IMR-90 (cell line): ENCODE measurements at regions not wholly inside any gene's neighbourhood (a gene's known extent, or its start where the extent isn't known, plus 50 kb on each side); places are given as distances from the start of the nearest gene placed in this dataset.

Source experiments
- ATAC-seq: fragments of 200-7000 bp; cut with Tn5 transposase; 2 replicates; pipeline ENCODE4 v1.9.1; 2020; ENCODE audit warnings: low read depth, mild to moderate bottlenecking, moderate library complexity
- BruUV-seq: library from RNA; stranded (reverse); fragments of 400-500 nt; replicated peaks from 2 replicates; lab custom pipeline; 2021; lab: Mats Ljungman, UMichigan
- CTCF ChIA-PET: fragments of 300-600 bp; formaldehyde crosslinking; extraction: SDS; loops from one replicate; lab custom pipeline; 2021; ENCODE audit warnings: antibody characterized with exemption; lab: Yijun Ruan, JAX
- POLR2A ChIA-PET: fragments of 300-600 bp; sonication (Branson Sonifier 250); formaldehyde crosslinking; loops from one replicate; lab custom pipeline; 2022; ENCODE audit warnings: antibody characterized with exemption; ENCODE audit not compliant: unreplicated experiment; lab: Charles Lee
- DNase-seq: peaks from one replicate; pipeline ENCODE4 v3.0.0; 2013
- H2AFZ ChIP-seq: replicated peaks from 2 replicates; pipeline ENCODE3; 2013; ENCODE audit warnings: low read length, mild to moderate bottlenecking; ENCODE audit not compliant: poor library complexity
- H2AK5ac ChIP-seq: 2 replicates; pipeline ENCODE4 v1.6.1; 2013; ENCODE audit warnings: low read depth, low read length, inconsistent platforms
- H2AK9ac ChIP-seq: replicated peaks from 2 replicates; pipeline ENCODE3; 2013; ENCODE audit warnings: mild to moderate bottlenecking, low read depth, low read length, moderate library complexity; ENCODE audit not compliant: poor library complexity
- H2BK120ac ChIP-seq: 2 replicates; pipeline ENCODE4 v1.6.1; 2013; ENCODE audit warnings: low read depth, low read length, inconsistent platforms
- H2BK15ac ChIP-seq: 3 replicates; pipeline ENCODE4 v1.6.1; 2013; ENCODE audit warnings: low read depth, low read length, inconsistent platforms
- H2BK20ac ChIP-seq: 2 replicates; pipeline ENCODE4 v1.6.1; 2013; ENCODE audit warnings: low read depth, mild to moderate bottlenecking, inconsistent platforms, low read length, moderate library complexity
- H2BK5ac ChIP-seq: 2 replicates; pipeline ENCODE4 v1.6.1; 2013; ENCODE audit warnings: mild to moderate bottlenecking, low read depth, low read length, inconsistent platforms; ENCODE audit not compliant: poor library complexity, severe bottlenecking
- H3K14ac ChIP-seq: replicated peaks from 2 replicates; pipeline ENCODE4 v1.6.1; 2013; ENCODE audit warnings: low read depth, low read length, inconsistent platforms
- H3K18ac ChIP-seq: 2 replicates; pipeline ENCODE4 v1.6.1; 2013; ENCODE audit warnings: low read depth, low read length, control low read depth
- H3K23ac ChIP-seq: 2 replicates; pipeline ENCODE4 v1.6.1; 2013; ENCODE audit warnings: low read depth, low read length, inconsistent platforms
- H3K27ac ChIP-seq: 2 replicates; pipeline ENCODE4 v1.5.1; 2013; ENCODE audit warnings: mild to moderate bottlenecking, control low read depth, low read length; ENCODE audit not compliant: insufficient read depth
- H3K27me3 ChIP-seq: 2 replicates; pipeline ENCODE4 v1.6.1; 2013; ENCODE audit warnings: low read length; ENCODE audit not compliant: control insufficient read depth, insufficient read depth
- H3K36me3 ChIP-seq: 2 replicates; pipeline ENCODE4 v1.6.1; 2013; ENCODE audit warnings: low read length, mixed read lengths; ENCODE audit not compliant: control insufficient read depth, insufficient read depth
- H3K4ac ChIP-seq: 2 replicates; pipeline ENCODE4 v1.6.1; 2013; ENCODE audit warnings: low read depth, low read length, inconsistent platforms
- H3K4me1 ChIP-seq: 2 replicates; pipeline ENCODE4 v1.6.1; 2013; ENCODE audit warnings: low read length, mixed read lengths; ENCODE audit not compliant: control insufficient read depth, insufficient read depth
- H3K4me2 ChIP-seq: 2 replicates; pipeline ENCODE4 v1.6.1; 2013; ENCODE audit warnings: low read depth, mild to moderate bottlenecking, control low read depth, low read length, moderate library complexity
- H3K4me3 ChIP-seq: 2 replicates; pipeline ENCODE4 v1.5.1; 2013; ENCODE audit warnings: low read depth, mild to moderate bottlenecking, control low read depth, low read length, moderate library complexity; ENCODE audit not compliant: insufficient read depth
- H3K56ac ChIP-seq: 2 replicates; pipeline ENCODE4 v1.6.1; 2013; ENCODE audit warnings: low read length, inconsistent platforms; ENCODE audit not compliant: insufficient read depth; ENCODE audit errors: extremely low read depth
- H3K79me1 ChIP-seq, 2 experiments: 2 replicates each; pipeline ENCODE4 v1.6.1; 2013; ENCODE audit warnings: low read length in 2 of 2, inconsistent platforms in 1 of 2, low read depth in 1 of 2
- H3K9ac ChIP-seq: 2 replicates; pipeline ENCODE4 v1.6.1; 2013; ENCODE audit warnings: low read depth, low read length, control low read depth
- H3K9me1 ChIP-seq: 2 replicates; pipeline ENCODE4 v1.6.1; 2013; ENCODE audit warnings: low read length, inconsistent platforms; ENCODE audit not compliant: insufficient read depth
- H3K9me3 ChIP-seq: 2 replicates; pipeline ENCODE4 v1.6.1; 2013; ENCODE audit warnings: low read length; ENCODE audit not compliant: control insufficient read depth, insufficient read depth
- H4K20me1 ChIP-seq: 2 replicates; pipeline ENCODE4 v1.6.1; 2013; ENCODE audit warnings: low read length, inconsistent platforms; ENCODE audit not compliant: insufficient read depth
- H4K5ac ChIP-seq: 2 replicates; pipeline ENCODE4 v1.6.1; 2013; ENCODE audit warnings: mild to moderate bottlenecking, low read depth, low read length, control low read depth
- H4K8ac ChIP-seq, 2 experiments: 2 replicates each; pipeline ENCODE4 v1.6.1; 2013; ENCODE audit warnings: low read depth in 2 of 2, low read length in 2 of 2, control low read depth in 1 of 2, inconsistent platforms in 1 of 2
- H4K91ac ChIP-seq: 2 replicates; pipeline ENCODE4 v1.6.1; 2013; ENCODE audit warnings: low read depth, low read length, inconsistent platforms; ENCODE audit not compliant: insufficient read depth
- BHLHE40 ChIP-seq: fragments of 150-350 bp; IDR thresholded peaks from 2 replicates; pipeline ENCODE4 v1.6.1; 2016; ENCODE audit warnings: mild to moderate bottlenecking, low read depth, low read length
- CEBPB ChIP-seq: IDR thresholded peaks from 2 replicates; pipeline ENCODE4 v1.6.1; 2012; ENCODE audit warnings: low read depth, low read length, improper control_type of control experiment
- CHD1 ChIP-seq: IDR thresholded peaks from 2 replicates; pipeline ENCODE4 v1.6.1; 2012; ENCODE audit warnings: low read depth, low read length, improper control_type of control experiment
- FOS ChIP-seq: fragments of 150-350 bp; IDR thresholded peaks from 2 replicates; pipeline ENCODE4 v1.6.1; 2016; ENCODE audit warnings: low read depth, low read length
- MAFK ChIP-seq: IDR thresholded peaks from 2 replicates; pipeline ENCODE4 v1.6.1; 2012; ENCODE audit warnings: low read depth, low read length, improper control_type of control experiment
- MAZ ChIP-seq: IDR thresholded peaks from 2 replicates; pipeline ENCODE4 v1.6.1; 2012; ENCODE audit warnings: low read depth, mild to moderate bottlenecking, low read length, improper control_type of control experiment, moderate library complexity, borderline replicate concordance
- MXI1 ChIP-seq: IDR thresholded peaks from 2 replicates; pipeline ENCODE4 v1.6.1; 2012; ENCODE audit warnings: low read depth, mild to moderate bottlenecking, low read length, moderate library complexity, borderline replicate concordance
- NFE2L2 ChIP-seq: fragments of 150-350 bp; IDR thresholded peaks from 2 replicates; pipeline ENCODE4 v1.6.1; 2016; ENCODE audit warnings: low read depth, mild to moderate bottlenecking, low read length
- POLR2A ChIP-seq: IDR thresholded peaks from 2 replicates; pipeline ENCODE4 v1.6.1; 2012; ENCODE audit warnings: mild to moderate bottlenecking, low read depth, low read length
- RAD21 ChIP-seq: IDR thresholded peaks from 2 replicates; pipeline ENCODE4 v1.6.1; 2012; ENCODE audit warnings: low read length, improper control_type of control experiment
- RCOR1 ChIP-seq: IDR thresholded peaks from 2 replicates; pipeline ENCODE4 v1.6.1; 2012; ENCODE audit warnings: mild to moderate bottlenecking, low read length, improper control_type of control experiment; ENCODE audit not compliant: insufficient replicate concordance
- RFX5 ChIP-seq: IDR thresholded peaks from 2 replicates; pipeline ENCODE4 v1.8.0; 2012; ENCODE audit warnings: low read depth, mild to moderate bottlenecking, low read length, moderate library complexity
- SMC3 ChIP-seq: fragments of 150-350 bp; IDR thresholded peaks from 2 replicates; pipeline ENCODE4 v1.6.1; 2016; ENCODE audit warnings: low read depth, mild to moderate bottlenecking, antibody characterized with exemption, low read length, moderate library complexity
- WGBS, 2 experiments: methylation state at CpG; one replicate each; pipeline versions ENCODE4 v1.1.5 to v1.1.7; 2013; ENCODE audit warnings: missing lambda C conversion rate in 2 of 2; ENCODE audit not compliant: insufficient read length in 1 of 2; ENCODE audit errors: extremely low coverage in 2 of 2; 5-methylcytosine and 5-hydroxymethylcytosine counted together
- dilution Hi-C: fragments of 300-500 bp; cut with HindIII; formaldehyde crosslinking; loops from one replicate; pipeline ENCODE4 v1.14.3; 2018; ENCODE audit warnings: low sequenced_read_pairs; ENCODE audit not compliant: unreplicated experiment
- in situ Hi-C: fragments of 300-500 bp; cut with MboI; formaldehyde crosslinking; loops from 3 replicates; pipeline ENCODE4 v1.14.3; 2019; ENCODE audit warnings: low sequenced_read_pairs, inconsistent platforms, mixed read lengths
- intact Hi-C: fragments of 100-400 bp; cut with micrococcal nuclease; formaldehyde crosslinking; loops from 2 replicates; pipeline ENCODE4 v1.10.0; 2022
- TF ChIP-seq, protein P1 (sequence below): fragments of 150-350 bp; IDR thresholded peaks from 2 replicates; pipeline ENCODE4 v1.6.1; 2016; ENCODE audit warnings: low read depth, mild to moderate bottlenecking, low read length, moderate library complexity, borderline replicate concordance
- TF ChIP-seq, protein P2 (sequence below): fragments of 150-350 bp; IDR thresholded peaks from 2 replicates; pipeline ENCODE4 v1.6.1; 2017; ENCODE audit warnings: mild to moderate bottlenecking, antibody characterized with exemption, low read length, low read depth
- TF ChIP-seq, protein P3 (sequence below): conservative IDR thresholded peaks from 2 replicates; pipeline ENCODE4 v1.5.1; 2012; ENCODE audit warnings: mild to moderate bottlenecking, low read depth, low read length, improper control_type of control experiment

DNA sequence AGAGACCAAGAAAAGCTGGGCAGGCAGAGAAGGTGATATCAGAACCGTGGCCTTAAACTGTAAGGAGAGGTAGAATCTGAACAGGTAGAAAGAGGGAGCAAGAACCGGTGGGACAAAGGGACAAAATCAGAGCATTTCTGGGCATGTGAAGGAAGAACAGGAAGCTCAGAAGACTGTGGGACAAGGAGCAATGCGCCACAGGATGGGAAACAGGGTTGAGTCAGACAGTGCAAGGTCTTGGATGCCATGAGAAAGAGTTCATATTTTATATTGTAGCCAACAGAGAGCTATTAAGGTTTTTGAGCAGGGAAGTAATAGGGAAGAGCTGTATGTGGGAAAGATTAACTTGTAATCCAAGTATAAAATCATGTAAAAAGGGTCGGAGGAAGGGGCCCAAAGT, 106.4 kb upstream of the UGP2 start:
- Histone ChIP-seq H3K9me3 (no peaks in the 10 kb centered on the region), H2BK15ac (peak overlapping the region; percentile 12; the same call in 1 of the 3 replicates), H3K27ac (no peak overlapping the region), H2BK20ac (peak overlapping the region; percentile 11; the same call in 1 of the 2 replicates), H3K27me3 (no peaks in the 10 kb centered on the region), H3K79me1 (no peaks in the 10 kb centered on the region), H2BK5ac (no peak overlapping the region), H4K20me1 (no peaks in the 10 kb centered on the region), H2AK5ac (no peak overlapping the region), H4K91ac (0 out of 2 replicates have a peak overlapping the region, but pooled peaks have one; percentile 1), H3K4me2 (no peak overlapping the region), H4K5ac (0 out of 2 replicates have a peak overlapping the region, but pooled peaks have one; percentile 36), H4K8ac (peak overlapping the region in 1 of 2 experiments; percentile 60; a peak in 1 of 4 replicates), H3K4ac (peak overlapping the region; percentile 9), H3K4me3 (no peak overlapping the region), H3K14ac (peak overlapping the region; percentile 67; the same call in 1 of the 2 replicates), H3K36me3 (no peaks in the 10 kb centered on the region), H3K4me1 (peaks cover 10% of the 10 kb centered on the region), H2BK120ac (peak overlapping the region; percentile 86), H2AK9ac (no peak overlapping the region), H3K18ac (peak overlapping the region; percentile 91), H3K9me1 (no peaks in the 10 kb centered on the region; the same call in 1 of the 2 replicates), H3K56ac (no peak overlapping the region), H2AFZ (peak overlapping the region; percentile 27), H3K23ac (peak overlapping the region; percentile 33), H3K9ac (no peak overlapping the region)
- in situ Hi-C loops (no loop called here), intact Hi-C loops (no loop called here), dilution Hi-C loops (no loop called here)
- 92% methylated on average over 3 of the region's 4 CpGs; no CpG with 5 or more reads in 1 of the 2 experiments for WGBS, 2 experiments
- CTCF ChIA-PET = interaction anchor here (0.8 kb wide), 1 partner anchor 127 kb away, joined by 3 read pairs; no protein-coding TSS in a partner anchor
- ATAC-seq = no peak
- peak; percentile 60 for DNase-seq
- TF ChIP-seq, protein P1, sequence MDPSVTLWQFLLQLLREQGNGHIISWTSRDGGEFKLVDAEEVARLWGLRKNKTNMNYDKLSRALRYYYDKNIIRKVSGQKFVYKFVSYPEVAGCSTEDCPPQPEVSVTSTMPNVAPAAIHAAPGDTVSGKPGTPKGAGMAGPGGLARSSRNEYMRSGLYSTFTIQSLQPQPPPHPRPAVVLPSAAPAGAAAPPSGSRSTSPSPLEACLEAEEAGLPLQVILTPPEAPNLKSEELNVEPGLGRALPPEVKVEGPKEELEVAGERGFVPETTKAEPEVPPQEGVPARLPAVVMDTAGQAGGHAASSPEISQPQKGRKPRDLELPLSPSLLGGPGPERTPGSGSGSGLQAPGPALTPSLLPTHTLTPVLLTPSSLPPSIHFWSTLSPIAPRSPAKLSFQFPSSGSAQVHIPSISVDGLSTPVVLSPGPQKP = no peak
- no peak for TF ChIP-seq MAZ
- TF ChIP-seq RFX5 = no peak
- TF ChIP-seq CEBPB = no peak
- TF ChIP-seq MXI1 = no peak
- TF ChIP-seq, protein P2, sequence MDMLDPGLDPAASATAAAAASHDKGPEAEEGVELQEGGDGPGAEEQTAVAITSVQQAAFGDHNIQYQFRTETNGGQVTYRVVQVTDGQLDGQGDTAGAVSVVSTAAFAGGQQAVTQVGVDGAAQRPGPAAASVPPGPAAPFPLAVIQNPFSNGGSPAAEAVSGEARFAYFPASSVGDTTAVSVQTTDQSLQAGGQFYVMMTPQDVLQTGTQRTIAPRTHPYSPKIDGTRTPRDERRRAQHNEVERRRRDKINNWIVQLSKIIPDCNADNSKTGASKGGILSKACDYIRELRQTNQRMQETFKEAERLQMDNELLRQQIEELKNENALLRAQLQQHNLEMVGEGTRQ = no peak
- no peak for TF ChIP-seq NFE2L2
- no peak for TF ChIP-seq POLR2A
- TF ChIP-seq FOS = no peak
- no peak for TF ChIP-seq RAD21
- no peak for TF ChIP-seq RCOR1
- TF ChIP-seq, protein P3, sequence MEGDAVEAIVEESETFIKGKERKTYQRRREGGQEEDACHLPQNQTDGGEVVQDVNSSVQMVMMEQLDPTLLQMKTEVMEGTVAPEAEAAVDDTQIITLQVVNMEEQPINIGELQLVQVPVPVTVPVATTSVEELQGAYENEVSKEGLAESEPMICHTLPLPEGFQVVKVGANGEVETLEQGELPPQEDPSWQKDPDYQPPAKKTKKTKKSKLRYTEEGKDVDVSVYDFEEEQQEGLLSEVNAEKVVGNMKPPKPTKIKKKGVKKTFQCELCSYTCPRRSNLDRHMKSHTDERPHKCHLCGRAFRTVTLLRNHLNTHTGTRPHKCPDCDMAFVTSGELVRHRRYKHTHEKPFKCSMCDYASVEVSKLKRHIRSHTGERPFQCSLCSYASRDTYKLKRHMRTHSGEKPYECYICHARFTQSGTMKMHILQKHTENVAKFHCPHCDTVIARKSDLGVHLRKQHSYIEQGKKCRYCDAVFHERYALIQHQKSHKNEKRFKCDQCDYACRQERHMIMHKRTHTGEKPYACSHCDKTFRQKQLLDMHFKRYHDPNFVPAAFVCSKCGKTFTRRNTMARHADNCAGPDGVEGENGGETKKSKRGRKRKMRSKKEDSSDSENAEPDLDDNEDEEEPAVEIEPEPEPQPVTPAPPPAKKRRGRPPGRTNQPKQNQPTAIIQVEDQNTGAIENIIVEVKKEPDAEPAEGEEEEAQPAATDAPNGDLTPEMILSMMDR = no peak
- no peak for TF ChIP-seq SMC3
- no peak for TF ChIP-seq CHD1
- TF ChIP-seq BHLHE40 = no peak
- no peak for TF ChIP-seq MAFK
- POLR2A ChIA-PET = no interaction called here
- BruUV-seq = no TSS peak
